ENCODE measurements at regions not wholly inside any gene's neighbourhood (a gene's known extent, or its start where the extent isn't known, plus 50 kb on each side); places are given as distances from the start of the nearest gene placed in this dataset.

DNA sequence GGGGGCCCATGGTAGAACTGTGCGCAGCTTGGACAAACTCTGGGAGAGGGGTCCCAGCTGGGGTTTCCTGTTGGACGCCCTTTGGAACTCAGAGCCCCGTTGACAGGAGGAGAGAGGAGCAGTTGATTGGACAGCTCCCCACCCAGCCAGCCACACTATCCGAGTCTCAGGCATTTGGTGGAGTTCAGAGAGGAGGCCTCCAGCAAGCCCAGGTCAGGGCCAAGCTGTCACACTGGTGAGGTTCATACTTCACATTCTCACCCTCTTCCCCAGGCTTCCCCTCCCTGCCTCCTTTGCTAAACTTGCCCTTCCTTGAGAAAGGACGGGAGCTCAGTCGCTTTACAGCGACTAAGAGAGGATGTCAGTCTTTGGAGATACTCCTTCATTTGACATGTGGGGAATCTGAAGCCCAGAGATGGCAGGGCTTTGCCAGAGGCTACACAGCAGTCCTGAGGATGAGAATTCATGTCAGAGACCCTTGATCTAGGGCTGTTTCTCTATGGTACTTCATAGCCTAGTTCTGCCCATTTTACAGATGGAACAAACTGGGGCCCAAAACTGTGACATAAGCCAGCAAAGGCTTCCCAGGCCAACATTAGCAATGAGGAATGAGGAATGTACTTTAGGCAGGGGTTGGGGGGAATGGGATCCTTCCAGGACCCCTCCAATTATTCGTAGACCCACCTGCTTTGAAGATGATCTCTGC lies 142.2 kb downstream of the SMAD6 start:
- Mint-ChIP-seq H3K36me3 (no peaks in the 10 kb centered on the region), H3K27me3 (peaks cover 16% of the 10 kb centered on the region), H3K4me1 (peaks cover 0 to 8% (median 2%) of the 10 kb centered on the region in 3 donors), H3K27ac (no peak overlapping the region), H3K4me3 (peak overlapping the region in 1 of 4 donors; percentile 34), H3K9me3 (no peaks in the 10 kb centered on the region)

- Mint-ChIP-seq H3K4me1 (peaks cover 0 to 8% (median 2%) of the 10 kb centered on the region in 3 donors), H3K27me3 (peaks cover 16% of the 10 kb centered on the region), H3K36me3 (no peaks in the 10 kb centered on the region), H3K4me3 (no peak overlapping the region), H3K27ac (no peak overlapping the region), H3K9me3 (no peaks in the 10 kb centered on the region)
Measured at GRCh38 chr15:66844747-66845145, 142.7 kb downstream of the SMAD6 start.

DNA sequence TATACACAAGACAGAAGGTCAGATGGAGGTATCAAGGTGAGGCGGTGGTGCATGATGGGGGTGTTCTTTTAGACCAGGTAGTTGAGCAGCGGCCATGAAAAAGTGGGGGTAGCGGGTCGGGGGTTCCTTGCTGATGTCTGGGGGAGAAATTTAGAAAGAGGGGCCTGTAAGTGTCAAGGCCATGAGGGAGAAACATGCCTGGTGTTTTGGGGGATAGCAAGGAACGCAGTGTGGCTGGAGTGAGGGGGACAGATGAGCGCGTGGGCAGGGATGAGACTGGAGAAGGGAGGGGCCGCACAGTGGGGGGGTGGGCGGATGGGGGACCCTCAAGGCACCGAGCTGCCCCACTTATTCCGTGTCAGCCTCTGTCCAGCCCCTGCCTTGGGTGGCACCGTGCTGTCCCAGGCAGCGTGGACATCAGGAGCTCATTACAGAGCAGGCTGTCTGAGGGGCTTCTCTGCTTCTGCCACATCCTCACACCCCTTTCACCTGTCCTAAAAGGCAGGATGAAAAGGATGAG lies 143.3 kb downstream of the SMAD6 start:
- Mint-ChIP-seq H3K4me1 (peaks cover 0 to 8% (median 2%) of the 10 kb centered on the region in 3 donors), H3K27me3 (peaks cover 16% of the 10 kb centered on the region), H3K4me3 (no peak overlapping the region), H3K9me3 (no peaks in the 10 kb centered on the region), H3K36me3 (no peaks in the 10 kb centered on the region), H3K27ac (no peak overlapping the region)

DNA sequence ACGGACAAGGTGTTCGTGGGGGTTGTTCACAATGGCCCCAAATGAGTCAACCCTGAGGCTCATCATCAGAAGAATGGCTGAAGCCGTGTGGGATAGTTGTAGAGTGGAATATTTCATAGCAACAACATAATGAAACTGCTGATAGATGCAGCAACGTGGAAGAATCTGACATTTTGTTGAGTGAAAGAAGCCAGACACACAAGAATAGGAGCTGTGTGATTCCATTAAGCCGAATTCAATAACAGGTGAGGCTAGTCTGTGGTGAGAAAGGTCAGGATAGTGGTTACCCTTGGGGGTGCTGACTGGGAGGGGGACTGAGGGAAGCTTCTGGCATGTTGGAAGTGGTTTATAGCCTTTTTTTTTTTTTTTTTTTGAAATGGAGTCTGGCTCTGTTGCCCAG lies 144.0 kb downstream of the SMAD6 start:
- Mint-ChIP-seq H3K4me1 (peaks cover 2 to 9% (median 3%) of the 10 kb centered on the region in 3 donors), H3K36me3 (no peaks in the 10 kb centered on the region), H3K4me3 (no peak overlapping the region), H3K9me3 (no peaks in the 10 kb centered on the region), H3K27ac (no peak overlapping the region), H3K27me3 (peaks cover 13% of the 10 kb centered on the region)

GRCh38 chr15:66846811-66847210 lies 144.8 kb downstream of the SMAD6 start:
- peaks cover 4 to 7% (median 6%) of the 10 kb centered on the region in 3 donors for H3K4me1 Mint-ChIP-seq
- peaks cover 5% of the 10 kb centered on the region for H3K27me3 Mint-ChIP-seq
- no peak overlapping the region for H3K27ac Mint-ChIP-seq
- H3K36me3 Mint-ChIP-seq, result no peaks in the 10 kb centered on the region
- no peaks in the 10 kb centered on the region for H3K9me3 Mint-ChIP-seq
- no peak overlapping the region for H3K4me3 Mint-ChIP-seq

GRCh38 chr15:66847565-66847991 lies 145.5 kb downstream of the SMAD6 start:
- Mint-ChIP-seq H3K4me1 (peaks cover 4 to 7% (median 4%) of the 10 kb centered on the region in 3 donors), H3K9me3 (no peaks in the 10 kb centered on the region)

GRCh38 chr15:66848116-66848515 lies 146.1 kb downstream of the SMAD6 start:
- H3K9me3 Mint-ChIP-seq, result no peaks in the 10 kb centered on the region
- peaks cover 2% of the 10 kb centered on the region for H3K36me3 Mint-ChIP-seq
- no peak overlapping the region for H3K27ac Mint-ChIP-seq
- no peaks in the 10 kb centered on the region for H3K27me3 Mint-ChIP-seq
- H3K4me1 Mint-ChIP-seq, result peaks cover 4 to 7% (median 4%) of the 10 kb centered on the region in 3 donors
- no peak overlapping the region for H3K4me3 Mint-ChIP-seq

More at GRCh38 chr15:66847565-66847991, 145.5 kb downstream of the SMAD6 start:
- no peak overlapping the region for H3K4me3 Mint-ChIP-seq
- H3K27me3 Mint-ChIP-seq, result peaks cover 3% of the 10 kb centered on the region
- H3K36me3 Mint-ChIP-seq, result peaks cover under 1% of the 10 kb centered on the region
- H3K27ac Mint-ChIP-seq, result no peak overlapping the region

GRCh38 chr15:66848686-66849392 lies 146.8 kb downstream of the SMAD6 start:
- H3K27ac Mint-ChIP-seq, result no peak overlapping the region
- no peaks in the 10 kb centered on the region for H3K9me3 Mint-ChIP-seq
- H3K4me1 Mint-ChIP-seq, result peaks cover 4 to 7% (median 4%) of the 10 kb centered on the region in 3 donors
- H3K27me3 Mint-ChIP-seq, result peaks cover 1% of the 10 kb centered on the region
- peaks cover 2% of the 10 kb centered on the region for H3K36me3 Mint-ChIP-seq
- no peak overlapping the region for H3K4me3 Mint-ChIP-seq

- H3K27ac Mint-ChIP-seq, result no peak overlapping the region
- no peak overlapping the region for H3K4me3 Mint-ChIP-seq
- H3K27me3 Mint-ChIP-seq, result peaks cover 1% of the 10 kb centered on the region
- peaks cover 2% of the 10 kb centered on the region for H3K36me3 Mint-ChIP-seq
- H3K9me3 Mint-ChIP-seq, result no peaks in the 10 kb centered on the region
- H3K4me1 Mint-ChIP-seq, result peaks cover 4 to 7% (median 4%) of the 10 kb centered on the region in 3 donors
Measured at GRCh38 chr15:66849393-66849745, 147.3 kb downstream of the SMAD6 start.

GRCh38 chr15:66849746-66850077 lies 147.7 kb downstream of the SMAD6 start:
- H3K9me3 Mint-ChIP-seq, result no peaks in the 10 kb centered on the region
- H3K36me3 Mint-ChIP-seq, result peaks cover 2% of the 10 kb centered on the region
- peaks cover 4 to 7% (median 4%) of the 10 kb centered on the region in 3 donors for H3K4me1 Mint-ChIP-seq
- no peak overlapping the region for H3K4me3 Mint-ChIP-seq
- H3K27ac Mint-ChIP-seq, result no peak overlapping the region
- H3K27me3 Mint-ChIP-seq, result peaks cover 1% of the 10 kb centered on the region

GRCh38 chr15:66850078-66850991 lies 148.3 kb downstream of the SMAD6 start:
- peaks cover 4 to 9% (median 7%) of the 10 kb centered on the region in 3 donors for H3K4me1 Mint-ChIP-seq
- H3K9me3 Mint-ChIP-seq, result no peaks in the 10 kb centered on the region
- peaks cover 1% of the 10 kb centered on the region for H3K27me3 Mint-ChIP-seq
- H3K36me3 Mint-ChIP-seq, result peaks cover 2% of the 10 kb centered on the region
- H3K27ac Mint-ChIP-seq, result no peak overlapping the region
- H3K4me3 Mint-ChIP-seq, result peak overlapping the region in 1 of 4 donors; percentile 57

DNA sequence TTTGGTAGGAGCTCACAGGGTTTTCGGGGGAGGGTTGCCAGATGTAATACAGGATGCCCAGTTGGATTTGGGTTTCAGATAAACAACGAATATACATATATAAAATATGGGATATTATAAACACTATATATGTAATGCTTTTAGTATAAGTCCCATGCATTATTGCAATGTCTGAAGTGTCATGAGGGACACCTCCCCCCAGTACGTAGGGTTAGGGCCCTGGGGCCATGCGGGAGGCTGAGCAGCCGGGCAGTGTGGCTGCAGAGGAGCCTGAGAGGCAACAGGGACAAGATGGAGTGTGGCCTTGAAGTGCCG lies 148.9 kb downstream of the SMAD6 start:
- Mint-ChIP-seq H3K36me3 (peaks cover 2% of the 10 kb centered on the region), H3K4me1 (peaks cover 4 to 9% (median 7%) of the 10 kb centered on the region in 3 donors), H3K27me3 (peaks cover 1% of the 10 kb centered on the region), H3K9me3 (no peaks in the 10 kb centered on the region), H3K4me3 (peak overlapping the region in 2 of 4 donors; percentile 65 to 91), H3K27ac (no peak overlapping the region)

DNA sequence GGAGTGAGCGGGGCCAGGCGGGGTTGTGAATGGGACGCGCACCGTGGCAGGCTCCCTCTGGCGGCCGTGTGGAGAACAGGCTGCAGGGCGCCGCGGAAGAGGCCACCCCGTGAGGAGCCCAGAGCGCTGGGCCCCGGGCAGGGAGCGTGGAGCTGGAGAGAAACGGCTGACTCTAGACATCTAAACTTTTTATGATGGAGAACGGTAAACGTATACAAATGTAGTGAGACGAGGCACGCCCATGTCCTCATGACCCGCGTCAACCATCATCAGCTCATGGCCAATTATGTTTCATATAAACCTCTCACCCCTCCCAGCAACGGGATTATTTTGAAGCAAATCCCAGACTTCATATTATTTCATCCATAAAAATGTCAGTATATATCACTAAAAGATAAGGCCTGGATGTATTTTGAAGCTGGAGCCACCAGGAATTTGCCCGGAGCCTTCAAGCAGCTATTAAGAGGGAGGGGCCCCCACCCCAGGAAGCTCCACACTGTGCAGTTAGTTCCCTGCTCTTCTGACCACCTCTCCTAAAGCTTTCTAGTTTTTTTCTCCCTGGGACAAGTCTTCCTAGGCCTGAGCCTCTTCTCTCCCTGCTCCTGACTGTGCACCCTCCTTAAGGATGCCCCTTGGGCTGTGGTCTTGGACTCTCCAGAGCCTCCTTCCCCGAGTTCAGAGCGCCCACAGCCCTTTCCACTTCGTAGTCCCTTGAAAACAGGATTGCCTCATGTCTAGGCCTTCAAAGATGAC lies 149.5 kb downstream of the SMAD6 start:
- Mint-ChIP-seq H3K36me3 (peaks cover 2% of the 10 kb centered on the region), H3K9me3 (no peaks in the 10 kb centered on the region), H3K4me1 (peaks cover 4 to 9% (median 7%) of the 10 kb centered on the region in 3 donors), H3K4me3 (peak overlapping the region in 2 of 4 donors; percentile 65 to 91), H3K27ac (no peak overlapping the region), H3K27me3 (peaks cover 1% of the 10 kb centered on the region)

Data from IgD-negative memory B cell (primary cell).